Activated CD8-positive, alpha-beta T cell treated with anti-CD3 and anti-CD28 coated beads for 36 hours (primary cell): ENCODE measurements at regions not wholly inside any gene's neighbourhood (a gene's known extent, or its start where the extent isn't known, plus 50 kb on each side); places are given as distances from the start of the nearest gene placed in this dataset.

Experiments
- ATAC-seq: fragments of 200-7000 bp; cut with Tn5 transposase; one replicate; pipeline ENCODE4 v1.10.0; 2021; ENCODE audit warnings: mild to moderate bottlenecking, moderate library complexity
- CTCF ChIA-PET: fragments of 350-600 bp; sonication (Branson Sonifier 250); formaldehyde crosslinking; loops from one replicate; lab custom pipeline; 2021; ENCODE audit warnings: antibody characterized with exemption; lab: Charles Lee
- POLR2A ChIA-PET: fragments of 350-600 bp; sonication (Branson Sonifier 250); formaldehyde crosslinking; loops from one replicate; lab custom pipeline; 2021; ENCODE audit warnings: antibody characterized with exemption; lab: Charles Lee
- DNase-seq: peaks from one replicate; pipeline ENCODE4 v3.0.0-alpha.2; 2020
- H3K27ac Mint-ChIP-seq: one replicate; pipeline ENCODE4 v1.8.0; 2021; ENCODE audit warnings: mild to moderate bottlenecking, mixed read lengths
- H3K27me3 Mint-ChIP-seq: one replicate; pipeline ENCODE4 v1.8.0; 2021; ENCODE audit warnings: mixed read lengths
- H3K36me3 Mint-ChIP-seq: one replicate; pipeline ENCODE4 v1.8.0; 2021; ENCODE audit warnings: low read depth, mixed read lengths
- H3K4me1 Mint-ChIP-seq: one replicate; pipeline ENCODE4 v1.8.0; 2021; ENCODE audit warnings: low read depth, mixed read lengths
- H3K4me3 Mint-ChIP-seq: one replicate; pipeline ENCODE4 v1.8.0; 2021; ENCODE audit warnings: mild to moderate bottlenecking, moderate library complexity, mixed read lengths
- H3K9me3 Mint-ChIP-seq: one replicate; pipeline ENCODE4 v1.8.0; 2021; ENCODE audit warnings: mixed read lengths
- CTCF ChIP-seq: fragments of 200-600 bp; IDR thresholded peaks from one replicate; pipeline ENCODE4 v1.8.0; 2022; ENCODE audit warnings: antibody characterized with exemption, mild to moderate bottlenecking
- intact Hi-C: fragments of 100-400 bp; cut with micrococcal nuclease; formaldehyde crosslinking; loops from one replicate; pipeline ENCODE4 v1.10.0; 2022

- no peaks in the 10 kb centered on the region for H3K4me1 Mint-ChIP-seq
- POLR2A ChIA-PET: no interaction called here
- intact Hi-C loops: no loop called here
- H3K27ac Mint-ChIP-seq: no peak overlapping the region
- ATAC-seq (no peak), DNase-seq (no peak)
- CTCF ChIA-PET: no interaction called here
- no peaks in the 10 kb centered on the region for H3K36me3 Mint-ChIP-seq
- no peak for TF ChIP-seq CTCF
- H3K9me3 Mint-ChIP-seq: peaks cover 4% of the 10 kb centered on the region
- H3K4me3 Mint-ChIP-seq: no peak overlapping the region
- no peaks in the 10 kb centered on the region for H3K27me3 Mint-ChIP-seq
Measured at GRCh38 chr14:85425507-85425906, 104.4 kb upstream of the FLRT2 start.

GRCh38 chr14:85426068-85426935 is 103.6 kb upstream of the FLRT2 start:
- ChIA-PET CTCF (no interaction called here), POLR2A (no interaction called here)
- Mint-ChIP-seq H3K36me3 (no peaks in the 10 kb centered on the region), H3K27me3 (no peaks in the 10 kb centered on the region), H3K9me3 (peaks cover 4% of the 10 kb centered on the region), H3K27ac (no peak overlapping the region), H3K4me3 (no peak overlapping the region), H3K4me1 (no peaks in the 10 kb centered on the region)
- ATAC-seq: no peak
- no peak for DNase-seq
- TF ChIP-seq CTCF: no peak
- intact Hi-C loops: no loop called here

GRCh38 chr14:85428926-85429325 is 101.0 kb upstream of the FLRT2 start:
- POLR2A ChIA-PET: no interaction called here
- CTCF ChIA-PET: no interaction called here
- no peaks in the 10 kb centered on the region for H3K27me3 Mint-ChIP-seq

GRCh38 chr14:85437148-85437547 is 92.8 kb upstream of the FLRT2 start:
- DNase-seq (no peak), ATAC-seq (no peak)
- CTCF ChIA-PET: no interaction called here
- Mint-ChIP-seq H3K27me3 (no peaks in the 10 kb centered on the region), H3K4me3 (no peak overlapping the region), H3K4me1 (no peaks in the 10 kb centered on the region), H3K9me3 (peaks cover 3% of the 10 kb centered on the region), H3K27ac (no peak overlapping the region), H3K36me3 (no peaks in the 10 kb centered on the region)
- POLR2A ChIA-PET: no interaction called here
- intact Hi-C loops: loop anchor here (10.0 kb wide), 1 partner anchor 348 kb away; no protein-coding TSS in a partner anchor
- TF ChIP-seq CTCF: no peak

More at GRCh38 chr14:85428926-85429325, 101.0 kb upstream of the FLRT2 start:
- H3K9me3 Mint-ChIP-seq: peaks cover 4% of the 10 kb centered on the region
- TF ChIP-seq CTCF: no peak
- ATAC-seq (no peak), DNase-seq (no peak)
- no peak overlapping the region for H3K27ac Mint-ChIP-seq
- H3K4me3 Mint-ChIP-seq: no peak overlapping the region
- no peaks in the 10 kb centered on the region for H3K4me1 Mint-ChIP-seq
- intact Hi-C loops: no loop called here
- no peaks in the 10 kb centered on the region for H3K36me3 Mint-ChIP-seq

GRCh38 chr14:85438001-85438400 is 91.9 kb upstream of the FLRT2 start:
- ATAC-seq (no peak), DNase-seq (no peak)
- ChIA-PET POLR2A (no interaction called here), CTCF (no interaction called here)
- peaks cover 3% of the 10 kb centered on the region for H3K9me3 Mint-ChIP-seq
- no peaks in the 10 kb centered on the region for H3K36me3 Mint-ChIP-seq
- no peak overlapping the region for H3K27ac Mint-ChIP-seq
- H3K4me3 Mint-ChIP-seq: no peak overlapping the region
- no peaks in the 10 kb centered on the region for H3K4me1 Mint-ChIP-seq
- H3K27me3 Mint-ChIP-seq: no peaks in the 10 kb centered on the region
- TF ChIP-seq CTCF: no peak
- intact Hi-C loops: loop anchor here (10.0 kb wide), 1 partner anchor 347 kb away; no protein-coding TSS in a partner anchor
